RWPE2 (cell line): ENCODE measurements at regions not wholly inside any gene's neighbourhood (a gene's known extent, or its start where the extent isn't known, plus 50 kb on each side); places are given as distances from the start of the nearest gene placed in this dataset.

ENCODE experiments used
- ATAC-seq: fragments of 200-7000 bp; cut with Tn5 transposase; 3 replicates; pipeline ENCODE4 v1.9.1; 2021; ENCODE audit warnings: low read depth
- DNase-seq: peaks from one replicate; pipeline ENCODE4 v3.0.0-alpha.2; 2020; ENCODE audit warnings: low spot score
- H3K27ac ChIP-seq: fragments of 450-650 bp; 2 replicates; pipeline ENCODE4 v1.5.1; 2017; ENCODE audit warnings: mild to moderate bottlenecking; ENCODE audit not compliant: poor library complexity, severe bottlenecking
- H3K27me3 ChIP-seq: fragments of 250-450 bp; sonication (Bioruptor Pico); 2 replicates; pipeline ENCODE4 v1.5.1; 2021; ENCODE audit warnings: mild to moderate bottlenecking, moderate library complexity; ENCODE audit not compliant: insufficient read depth, poor library complexity, severe bottlenecking
- H3K36me3 ChIP-seq: fragments of 250-450 bp; sonication (Bioruptor Pico); 2 replicates; pipeline ENCODE4 v1.5.1; 2020; ENCODE audit warnings: low read depth, mild to moderate bottlenecking, moderate library complexity
- H3K4me1 ChIP-seq: fragments of 250-450 bp; sonication (Bioruptor Pico); 2 replicates; pipeline ENCODE4 v1.5.1; 2021; ENCODE audit warnings: mild to moderate bottlenecking, moderate library complexity; ENCODE audit not compliant: insufficient read depth, poor library complexity, severe bottlenecking
- H3K4me3 ChIP-seq: fragments of 250-450 bp; sonication (Bioruptor Pico); 2 replicates; pipeline ENCODE4 v1.5.1; 2021; ENCODE audit warnings: mild to moderate bottlenecking, moderate library complexity; ENCODE audit not compliant: severe bottlenecking
- H3K9me3 ChIP-seq: fragments of 250-450 bp; sonication (Bioruptor Pico); 2 replicates; pipeline ENCODE4 v1.5.1; 2021; ENCODE audit warnings: mild to moderate bottlenecking, moderate library complexity; ENCODE audit not compliant: severe bottlenecking
- CTCF ChIP-seq: fragments of 450-650 bp; IDR thresholded peaks from one replicate; pipeline ENCODE4 v1.5.1; 2017; ENCODE audit warnings: mild to moderate bottlenecking, moderate library complexity; ENCODE audit not compliant: poor library complexity, severe bottlenecking

- no peaks in the 10 kb centered on the region for H3K9me3 ChIP-seq
- ATAC-seq (peak; percentile 12; the same call in 1 of the 3 replicates), DNase-seq (no peak)
- H3K36me3 ChIP-seq = no peaks in the 10 kb centered on the region
- H3K4me3 ChIP-seq = no peak overlapping the region
- H3K27me3 ChIP-seq = no peaks in the 10 kb centered on the region
- peak overlapping the region; percentile 90 for H3K27ac ChIP-seq
- no peak for TF ChIP-seq CTCF
- peaks cover 37% of the 10 kb centered on the region for H3K4me1 ChIP-seq
Observed at GRCh38 chr15:62601777-62602545, 436.9 kb upstream of the C2CD4B start.

GRCh38 chr15:62603742-62604141 is 438.7 kb upstream of the C2CD4B start:
- DNase-seq (peak; percentile 82), ATAC-seq (peak; percentile 58)
- no peak overlapping the region for H3K4me3 ChIP-seq
- no peak for TF ChIP-seq CTCF
- H3K9me3 ChIP-seq = no peaks in the 10 kb centered on the region
- peaks cover 46% of the 10 kb centered on the region for H3K4me1 ChIP-seq
- H3K27me3 ChIP-seq = no peaks in the 10 kb centered on the region
- no peaks in the 10 kb centered on the region for H3K36me3 ChIP-seq
- H3K27ac ChIP-seq = peak overlapping the region; percentile 90

- Histone ChIP-seq H3K4me3 (no peak overlapping the region), H3K27ac (peak overlapping the region; percentile 90), H3K4me1 (peaks cover 46% of the 10 kb centered on the region), H3K9me3 (no peaks in the 10 kb centered on the region), H3K27me3 (no peaks in the 10 kb centered on the region), H3K36me3 (no peaks in the 10 kb centered on the region)
- DNase-seq = no peak
- no peak for ATAC-seq
- no peak for TF ChIP-seq CTCF
Observed at GRCh38 chr15:62605282-62605681, 437.3 kb upstream of the TPM1 start.

- DNase-seq (peak; percentile 80), ATAC-seq (peak; percentile 90)
- no peak for TF ChIP-seq CTCF
- Histone ChIP-seq H3K9me3 (no peaks in the 10 kb centered on the region), H3K27ac (peak overlapping the region; percentile 90), H3K27me3 (no peaks in the 10 kb centered on the region), H3K4me3 (no peak overlapping the region), H3K36me3 (no peaks in the 10 kb centered on the region), H3K4me1 (peaks cover 43% of the 10 kb centered on the region)
Observed at GRCh38 chr15:62606376-62607113, 436.0 kb upstream of the TPM1 start.

GRCh38 chr15:62607114-62607462 is 435.5 kb upstream of the TPM1 start:
- no peaks in the 10 kb centered on the region for H3K36me3 ChIP-seq
- H3K27ac ChIP-seq = peak overlapping the region; percentile 90
- H3K4me1 ChIP-seq = peaks cover 38% of the 10 kb centered on the region
- no peaks in the 10 kb centered on the region for H3K27me3 ChIP-seq
- H3K4me3 ChIP-seq = no peak overlapping the region
- DNase-seq = no peak
- H3K9me3 ChIP-seq = no peaks in the 10 kb centered on the region
- ATAC-seq = no peak
- no peak for TF ChIP-seq CTCF
